Hepatocyte (in vitro differentiated cells): ENCODE measurements at regions not wholly inside any gene's neighbourhood (a gene's known extent, or its start where the extent isn't known, plus 50 kb on each side); places are given as distances from the start of the nearest gene placed in this dataset.

Experiments used
- EZH2phosphoT487 ChIP-seq: fragments of 200-600 bp; sonication (generic); IDR thresholded peaks from one replicate; pipeline ENCODE4 v1.6.1; 2018; ENCODE audit warnings: antibody characterized with exemption, mild to moderate bottlenecking, low read depth, moderate library complexity; ENCODE audit not compliant: unreplicated experiment, severe bottlenecking
- TF ChIP-seq, protein P1 (sequence below): fragments of 200-600 bp; sonication (generic); IDR thresholded peaks from 2 replicates; pipeline ENCODE4 v1.5.1; 2016; ENCODE audit warnings: antibody characterized with exemption, mild to moderate bottlenecking; ENCODE audit not compliant: poor library complexity

DNA sequence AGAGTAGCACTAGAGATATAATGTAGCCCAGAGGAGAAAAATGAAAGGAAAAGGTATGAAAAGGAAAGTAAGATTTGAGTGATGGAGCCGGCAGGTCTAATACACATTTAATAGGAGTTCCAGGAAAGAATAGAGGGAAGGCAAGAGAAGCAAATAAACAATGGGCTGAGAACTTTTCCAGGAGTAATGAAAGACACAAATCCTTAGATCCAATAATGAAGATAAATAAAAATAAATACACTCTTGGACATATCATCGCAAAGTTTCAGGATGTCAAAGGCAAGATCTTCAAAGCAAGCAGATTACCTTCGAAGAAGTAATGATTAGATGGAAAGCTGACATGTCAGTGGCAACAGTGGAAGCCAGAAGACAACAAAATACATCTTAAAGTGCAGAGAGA is 102.0 kb upstream of the YWHAQ start:
- TF ChIP-seq, protein P1, sequence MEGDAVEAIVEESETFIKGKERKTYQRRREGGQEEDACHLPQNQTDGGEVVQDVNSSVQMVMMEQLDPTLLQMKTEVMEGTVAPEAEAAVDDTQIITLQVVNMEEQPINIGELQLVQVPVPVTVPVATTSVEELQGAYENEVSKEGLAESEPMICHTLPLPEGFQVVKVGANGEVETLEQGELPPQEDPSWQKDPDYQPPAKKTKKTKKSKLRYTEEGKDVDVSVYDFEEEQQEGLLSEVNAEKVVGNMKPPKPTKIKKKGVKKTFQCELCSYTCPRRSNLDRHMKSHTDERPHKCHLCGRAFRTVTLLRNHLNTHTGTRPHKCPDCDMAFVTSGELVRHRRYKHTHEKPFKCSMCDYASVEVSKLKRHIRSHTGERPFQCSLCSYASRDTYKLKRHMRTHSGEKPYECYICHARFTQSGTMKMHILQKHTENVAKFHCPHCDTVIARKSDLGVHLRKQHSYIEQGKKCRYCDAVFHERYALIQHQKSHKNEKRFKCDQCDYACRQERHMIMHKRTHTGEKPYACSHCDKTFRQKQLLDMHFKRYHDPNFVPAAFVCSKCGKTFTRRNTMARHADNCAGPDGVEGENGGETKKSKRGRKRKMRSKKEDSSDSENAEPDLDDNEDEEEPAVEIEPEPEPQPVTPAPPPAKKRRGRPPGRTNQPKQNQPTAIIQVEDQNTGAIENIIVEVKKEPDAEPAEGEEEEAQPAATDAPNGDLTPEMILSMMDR, result no peak
- no peak for TF ChIP-seq EZH2phosphoT487
